ENCODE measurements at regions not wholly inside any gene's neighbourhood (a gene's known extent, or its start where the extent isn't known, plus 50 kb on each side); places are given as distances from the start of the nearest gene placed in this dataset.

DNA sequence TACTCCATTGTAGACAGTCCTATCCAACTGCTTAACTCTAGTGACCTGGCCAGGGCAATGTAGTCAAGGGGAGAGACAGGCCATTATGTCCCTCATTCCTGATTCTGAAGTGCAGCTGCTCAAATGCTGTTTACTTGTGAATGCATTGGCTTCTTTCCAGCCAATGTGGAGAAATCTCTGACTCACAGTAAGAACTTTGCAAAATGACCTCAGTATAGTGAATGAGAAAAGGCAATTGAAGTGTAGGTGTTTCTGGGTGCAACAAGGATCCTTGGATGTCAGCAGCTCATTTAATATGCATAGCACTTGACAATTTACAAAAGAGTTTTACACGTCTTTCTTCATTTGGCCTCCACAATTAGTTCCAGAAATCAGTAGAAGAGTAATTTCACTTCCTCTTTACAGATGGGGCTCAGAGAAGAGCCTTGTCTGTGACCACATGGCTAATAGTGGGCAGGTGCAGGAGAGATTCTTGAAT, 367.2 kb downstream of the OSTF1 start:
- TF ChIP-seq, protein P1, sequence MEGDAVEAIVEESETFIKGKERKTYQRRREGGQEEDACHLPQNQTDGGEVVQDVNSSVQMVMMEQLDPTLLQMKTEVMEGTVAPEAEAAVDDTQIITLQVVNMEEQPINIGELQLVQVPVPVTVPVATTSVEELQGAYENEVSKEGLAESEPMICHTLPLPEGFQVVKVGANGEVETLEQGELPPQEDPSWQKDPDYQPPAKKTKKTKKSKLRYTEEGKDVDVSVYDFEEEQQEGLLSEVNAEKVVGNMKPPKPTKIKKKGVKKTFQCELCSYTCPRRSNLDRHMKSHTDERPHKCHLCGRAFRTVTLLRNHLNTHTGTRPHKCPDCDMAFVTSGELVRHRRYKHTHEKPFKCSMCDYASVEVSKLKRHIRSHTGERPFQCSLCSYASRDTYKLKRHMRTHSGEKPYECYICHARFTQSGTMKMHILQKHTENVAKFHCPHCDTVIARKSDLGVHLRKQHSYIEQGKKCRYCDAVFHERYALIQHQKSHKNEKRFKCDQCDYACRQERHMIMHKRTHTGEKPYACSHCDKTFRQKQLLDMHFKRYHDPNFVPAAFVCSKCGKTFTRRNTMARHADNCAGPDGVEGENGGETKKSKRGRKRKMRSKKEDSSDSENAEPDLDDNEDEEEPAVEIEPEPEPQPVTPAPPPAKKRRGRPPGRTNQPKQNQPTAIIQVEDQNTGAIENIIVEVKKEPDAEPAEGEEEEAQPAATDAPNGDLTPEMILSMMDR (conservative IDR thresholded peaks at IDR 0.05): no peak
- no peak for TF ChIP-seq ZFX (IDR thresholded peaks at IDR 0.05)
